PC-3 (cell line): ENCODE measurements at regions not wholly inside any gene's neighbourhood (a gene's known extent, or its start where the extent isn't known, plus 50 kb on each side); places are given as distances from the start of the nearest gene placed in this dataset.

Experiments used
- ATAC-seq: fragments of 200-7000 bp; cut with Tn5 transposase; 2 replicates; pipeline ENCODE4 v1.9.1; 2020; ENCODE audit warnings: mild to moderate bottlenecking, moderate library complexity
- BruUV-seq: library from RNA; stranded (reverse); fragments of 400-500 nt; replicated peaks from 2 replicates; lab custom pipeline; 2021; lab: Mats Ljungman, UMichigan
- CTCF ChIA-PET: fragments of 300-600 bp; sonication (Branson Sonifier 250); formaldehyde crosslinking; loops from one replicate; lab custom pipeline; 2022; ENCODE audit warnings: antibody characterized with exemption; lab: Charles Lee
- POLR2A ChIA-PET: fragments of 300-600 bp; sonication (Branson Sonifier 250); formaldehyde crosslinking; loops from one replicate; lab custom pipeline; 2022; ENCODE audit warnings: antibody characterized with exemption; ENCODE audit not compliant: unreplicated experiment; lab: Charles Lee
- DNase-seq: peaks from one replicate; pipeline ENCODE4 v3.0.0-alpha.2; 2015
- H2AFZ ChIP-seq: fragments of 300-600 bp; sonication (generic); 2 replicates; pipeline ENCODE4 v1.6.0; 2016; ENCODE audit warnings: antibody characterized with exemption, low read length
- H3F3A ChIP-seq: fragments of 300-600 bp; sonication (generic); one replicate; pipeline ENCODE4 v1.6.0; 2017; ENCODE audit warnings: antibody characterized with exemption, low read length, control low read depth, mild to moderate bottlenecking; ENCODE audit not compliant: unreplicated experiment
- H3K27ac ChIP-seq: fragments of 300-600 bp; sonication (generic); 2 replicates; pipeline ENCODE4 v1.5.1; 2016; ENCODE audit warnings: mild to moderate bottlenecking, low read length
- H3K27me3 ChIP-seq: fragments of 300-600 bp; sonication (generic); 2 replicates; pipeline ENCODE4 v1.6.1; 2016; ENCODE audit warnings: low read length, mixed read lengths
- H3K36me3 ChIP-seq: fragments of 300-600 bp; sonication (generic); 2 replicates; pipeline ENCODE4 v1.6.1; 2016; ENCODE audit warnings: low read depth, mixed run types, low read length, mixed read lengths
- H3K4me1 ChIP-seq: fragments of 300-600 bp; sonication (generic); 2 replicates; pipeline ENCODE4 v1.5.1; 2016; ENCODE audit warnings: low read length; ENCODE audit not compliant: insufficient read depth
- H3K4me2 ChIP-seq: fragments of 300-600 bp; sonication (generic); 2 replicates; pipeline ENCODE4 v1.6.0; 2016; ENCODE audit warnings: low read length
- H3K4me3 ChIP-seq: fragments of 300-600 bp; sonication (generic); 2 replicates; pipeline ENCODE4 v1.5.1; 2016; ENCODE audit warnings: mild to moderate bottlenecking, low read length, mixed read lengths
- H3K79me2 ChIP-seq: fragments of 300-600 bp; sonication (generic); 2 replicates; pipeline ENCODE4 v1.6.1; 2017; ENCODE audit warnings: low read length, mixed read lengths
- H3K9ac ChIP-seq: fragments of 300-600 bp; sonication (generic); 2 replicates; pipeline ENCODE4 v1.6.0; 2016; ENCODE audit warnings: mild to moderate bottlenecking, low read length
- H3K9me2 ChIP-seq: fragments of 300-600 bp; sonication (generic); replicated peaks from 2 replicates; pipeline ENCODE4 v1.6.1; 2016; ENCODE audit warnings: mixed run types, low read length, mixed read lengths
- H3K9me3 ChIP-seq: fragments of 300-600 bp; sonication (generic); 2 replicates; pipeline ENCODE4 v1.6.1; 2016; ENCODE audit warnings: low read length, mixed read lengths
- H4K20me1 ChIP-seq: fragments of 300-600 bp; sonication (generic); 2 replicates; pipeline ENCODE4 v1.6.1; 2016; ENCODE audit warnings: low read length, mixed read lengths
- CTCF ChIP-seq: fragments of 300-600 bp; sonication (generic); conservative IDR thresholded peaks from 2 replicates; pipeline ENCODE4 v1.5.1; 2017; ENCODE audit warnings: antibody characterized with exemption, low read depth, mild to moderate bottlenecking, low read length
- EZH2 ChIP-seq: fragments of 300-600 bp; sonication (generic); IDR thresholded peaks from one replicate; pipeline ENCODE4 v1.6.1; 2017; ENCODE audit warnings: antibody characterized with exemption, mild to moderate bottlenecking, low read length; ENCODE audit not compliant: unreplicated experiment
- EZH2phosphoT487 ChIP-seq: fragments of 300-600 bp; sonication (generic); IDR thresholded peaks from 2 replicates; pipeline ENCODE4 v1.6.1; 2018; ENCODE audit warnings: mild to moderate bottlenecking, antibody characterized with exemption, low read length, borderline replicate concordance
- intact Hi-C: fragments of 100-400 bp; cut with micrococcal nuclease; formaldehyde crosslinking; loops from 2 replicates; pipeline ENCODE4 v1.9.0; 2023

DNA sequence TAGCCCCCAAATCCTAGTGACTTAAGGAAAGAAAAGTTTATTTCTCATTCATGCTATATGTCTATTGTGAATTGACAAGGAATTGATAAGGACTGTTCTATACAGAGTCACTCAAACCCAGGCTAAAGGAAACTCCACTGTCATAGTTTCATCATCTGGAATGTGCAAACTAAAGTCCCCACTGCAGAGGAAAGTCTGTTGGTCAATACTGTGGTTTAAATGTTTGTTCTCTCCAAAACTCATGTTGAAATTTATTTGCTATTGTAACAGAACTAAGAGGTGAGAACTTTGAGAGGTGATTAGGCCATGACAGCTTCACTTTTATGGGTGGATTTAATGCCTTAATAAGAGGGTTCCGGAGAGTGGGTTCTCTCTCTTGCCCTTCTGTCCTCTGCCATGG lies 149.6 kb downstream of the COX18 start:
- Histone ChIP-seq H3K9me3 (no peaks in the 10 kb centered on the region), H3K4me3 (no peak overlapping the region), H3K9ac (no peak overlapping the region), H3K27me3 (no peaks in the 10 kb centered on the region), H3K4me2 (no peak overlapping the region), H3K4me1 (no peaks in the 10 kb centered on the region), H3K9me2 (no peaks in the 10 kb centered on the region), H4K20me1 (no peaks in the 10 kb centered on the region), H3K36me3 (no peaks in the 10 kb centered on the region), H2AFZ (no peak overlapping the region), H3F3A (no peaks in the 10 kb centered on the region), H3K27ac (no peak overlapping the region), H3K79me2 (no peaks in the 10 kb centered on the region)
- ChIA-PET POLR2A (no interaction called here), CTCF (no interaction called here)
- peak; percentile 9 for DNase-seq
- ATAC-seq, result no peak
- TF ChIP-seq EZH2phosphoT487, result no peak
- TF ChIP-seq CTCF, result no peak
- no peak for TF ChIP-seq EZH2
- intact Hi-C loops, result no loop called here
- no TSS peak for BruUV-seq

DNA sequence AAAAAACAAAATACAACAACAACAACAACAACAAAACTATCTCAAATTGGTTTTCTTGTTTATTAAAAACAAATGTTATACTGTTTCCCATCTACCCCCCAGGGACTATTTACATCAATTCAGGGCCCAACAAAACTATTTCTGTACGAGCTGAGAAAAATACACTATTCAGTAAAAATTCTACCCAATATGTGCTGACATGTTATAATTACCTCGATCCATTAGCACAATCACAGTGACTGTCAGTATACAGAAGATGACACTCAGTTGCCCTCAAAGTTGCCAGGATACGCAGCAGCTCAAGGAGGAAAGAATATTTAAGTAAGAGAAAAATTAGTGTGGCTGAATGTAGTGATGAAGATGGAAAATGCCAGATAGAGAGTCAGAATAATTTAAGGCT lies 150.1 kb downstream of the COX18 start:
- no peak overlapping the region for H3K4me3 ChIP-seq
- H3F3A ChIP-seq, result no peaks in the 10 kb centered on the region
- no peak overlapping the region for H2AFZ ChIP-seq
- no peaks in the 10 kb centered on the region for H3K27me3 ChIP-seq
- no peaks in the 10 kb centered on the region for H3K36me3 ChIP-seq
- ATAC-seq (no peak), DNase-seq (no peak)
- H3K27ac ChIP-seq, result no peak overlapping the region
- H3K4me1 ChIP-seq, result no peaks in the 10 kb centered on the region
- H3K9me2 ChIP-seq, result no peaks in the 10 kb centered on the region
- intact Hi-C loops, result no loop called here
- H3K9ac ChIP-seq, result no peak overlapping the region
- no TSS peak for BruUV-seq
- CTCF ChIA-PET, result no interaction called here
- POLR2A ChIA-PET, result no interaction called here
- TF ChIP-seq CTCF, result no peak
- TF ChIP-seq EZH2phosphoT487, result no peak
- TF ChIP-seq EZH2, result no peak
- no peaks in the 10 kb centered on the region for H3K9me3 ChIP-seq
- H3K4me2 ChIP-seq, result no peak overlapping the region
- H3K79me2 ChIP-seq, result no peaks in the 10 kb centered on the region
- no peaks in the 10 kb centered on the region for H4K20me1 ChIP-seq

DNA sequence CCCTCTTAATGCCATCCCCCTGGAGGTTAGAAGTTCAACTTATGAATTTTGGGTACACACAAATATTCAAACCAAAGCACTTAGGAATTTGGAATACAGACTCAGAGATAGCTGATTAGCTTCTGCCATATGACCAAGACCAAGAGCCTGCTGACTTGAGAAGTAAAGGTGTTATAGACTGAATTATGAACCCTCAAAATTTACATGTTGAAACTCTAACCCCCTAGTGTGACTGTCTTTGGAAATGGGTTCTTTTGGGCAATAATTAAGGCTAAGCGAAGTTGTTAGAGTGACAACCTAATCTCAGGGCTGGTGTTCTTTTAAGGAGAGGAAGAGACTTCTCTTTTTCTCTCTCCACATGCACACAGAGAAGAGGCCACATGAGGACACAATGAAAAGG lies 151.2 kb downstream of the COX18 start:
- Histone ChIP-seq H3K27me3 (no peaks in the 10 kb centered on the region), H3K9ac (no peak overlapping the region), H3K36me3 (no peaks in the 10 kb centered on the region), H2AFZ (no peak overlapping the region), H3K4me2 (no peak overlapping the region), H3K9me2 (no peaks in the 10 kb centered on the region), H3K79me2 (no peaks in the 10 kb centered on the region), H3K9me3 (no peaks in the 10 kb centered on the region), H3K4me1 (no peaks in the 10 kb centered on the region), H3F3A (no peaks in the 10 kb centered on the region), H4K20me1 (no peaks in the 10 kb centered on the region), H3K4me3 (no peak overlapping the region), H3K27ac (no peak overlapping the region)
- intact Hi-C loops, result no loop called here
- TF ChIP-seq EZH2phosphoT487, result no peak
- TF ChIP-seq EZH2, result no peak
- no peak for TF ChIP-seq CTCF
- ATAC-seq (no peak), DNase-seq (no peak)
- no TSS peak for BruUV-seq
- POLR2A ChIA-PET, result no interaction called here
- CTCF ChIA-PET, result no interaction called here
